ELR (cell line): ENCODE measurements at regions not wholly inside any gene's neighbourhood (a gene's known extent, or its start where the extent isn't known, plus 50 kb on each side); places are given as distances from the start of the nearest gene placed in this dataset.

Source experiments
- DNase-seq: peaks from one replicate; pipeline ENCODE4 v3.0.0-alpha.2; 2015; ENCODE audit warnings: low read depth

- DNase-seq, result no peak
Observed at GRCh38 chr20:12022126-12022525, 104.4 kb downstream of the BTBD3 start.

GRCh38 chr20:12023194-12023795 lies 105.6 kb downstream of the BTBD3 start:
- DNase-seq, result no peak

- no peak for DNase-seq
Observed at GRCh38 chr20:12028771-12029170, 111.1 kb downstream of the BTBD3 start.

GRCh38 chr20:12030470-12030869 lies 112.8 kb downstream of the BTBD3 start:
- DNase-seq, result no peak

GRCh38 chr20:12036142-12036541 lies 118.4 kb downstream of the BTBD3 start:
- no peak for DNase-seq

GRCh38 chr20:12037521-12037920 lies 119.8 kb downstream of the BTBD3 start:
- no peak for DNase-seq

- DNase-seq, result no peak
Observed at GRCh38 chr20:12040261-12040660, 122.6 kb downstream of the BTBD3 start.

GRCh38 chr20:12044969-12045368 lies 127.3 kb downstream of the BTBD3 start:
- DNase-seq, result no peak

- peak; percentile 73 for DNase-seq
Observed at GRCh38 chr20:12047838-12048432, 130.2 kb downstream of the BTBD3 start.

GRCh38 chr20:12049125-12049524 lies 131.4 kb downstream of the BTBD3 start:
- peak; percentile 69 for DNase-seq

- no peak for DNase-seq
Observed at GRCh38 chr20:12051206-12052163, 133.8 kb downstream of the BTBD3 start.

GRCh38 chr20:12053353-12053752 lies 135.7 kb downstream of the BTBD3 start:
- DNase-seq, result peak; percentile 73

GRCh38 chr20:12054556-12054955 lies 136.9 kb downstream of the BTBD3 start:
- no peak for DNase-seq

GRCh38 chr20:12055161-12055560 lies 137.5 kb downstream of the BTBD3 start:
- no peak for DNase-seq

GRCh38 chr20:12056839-12057238 lies 139.1 kb downstream of the BTBD3 start:
- DNase-seq, result no peak

GRCh38 chr20:12057778-12058177 lies 140.1 kb downstream of the BTBD3 start:
- DNase-seq, result no peak

- no peak for DNase-seq
Observed at GRCh38 chr20:12058216-12058615, 140.5 kb downstream of the BTBD3 start.

GRCh38 chr20:12061466-12061865 lies 143.8 kb downstream of the BTBD3 start:
- DNase-seq, result no peak

GRCh38 chr20:12063106-12063684 lies 145.5 kb downstream of the BTBD3 start:
- no peak for DNase-seq

GRCh38 chr20:12064540-12064939 lies 146.8 kb downstream of the BTBD3 start:
- no peak for DNase-seq

GRCh38 chr20:12067686-12068085 lies 150.0 kb downstream of the BTBD3 start:
- no peak for DNase-seq

- DNase-seq, result no peak
Observed at GRCh38 chr20:12068121-12068520, 150.4 kb downstream of the BTBD3 start.

GRCh38 chr20:12069181-12069580 lies 151.5 kb downstream of the BTBD3 start:
- DNase-seq, result no peak
